ENCODE measurements at regions not wholly inside any gene's neighbourhood (a gene's known extent, or its start where the extent isn't known, plus 50 kb on each side); places are given as distances from the start of the nearest gene placed in this dataset.

GRCh38 chr3:194983121-194983520, 287.8 kb downstream of the XXYLT1 start:
- TF ChIP-seq POLR2AphosphoS5 (IDR thresholded peaks at IDR 0.05; ENCODE audit: low read depth, low read length) (no peak), POLR2A (IDR thresholded peaks at IDR 0.05; ENCODE audit: low read depth, low read length) (no peak), TAF1 (IDR thresholded peaks at IDR 0.05; ENCODE audit: low read depth, low read length) (no peak), POU2F2 (IDR thresholded peaks at IDR 0.05; ENCODE audit: low read depth, low read length) (no peak), SPI1 (IDR thresholded peaks at IDR 0.05; ENCODE audit: low read depth, low read length) (no peak)

All from GM12891 (cell line).